IMR-90 (cell line): ENCODE measurements at regions not wholly inside any gene's neighbourhood (a gene's known extent, or its start where the extent isn't known, plus 50 kb on each side); places are given as distances from the start of the nearest gene placed in this dataset.

ENCODE experiments used
- BHLHE40 ChIP-seq: fragments of 150-350 bp; IDR thresholded peaks from 2 replicates; pipeline ENCODE4 v1.6.1; 2016; ENCODE audit warnings: mild to moderate bottlenecking, low read depth, low read length
- CEBPB ChIP-seq: IDR thresholded peaks from 2 replicates; pipeline ENCODE4 v1.6.1; 2012; ENCODE audit warnings: low read depth, low read length, improper control_type of control experiment
- CHD1 ChIP-seq: IDR thresholded peaks from 2 replicates; pipeline ENCODE4 v1.6.1; 2012; ENCODE audit warnings: low read depth, low read length, improper control_type of control experiment
- FOS ChIP-seq: fragments of 150-350 bp; IDR thresholded peaks from 2 replicates; pipeline ENCODE4 v1.6.1; 2016; ENCODE audit warnings: low read depth, low read length
- MAFK ChIP-seq: IDR thresholded peaks from 2 replicates; pipeline ENCODE4 v1.6.1; 2012; ENCODE audit warnings: low read depth, low read length, improper control_type of control experiment
- MAZ ChIP-seq: IDR thresholded peaks from 2 replicates; pipeline ENCODE4 v1.6.1; 2012; ENCODE audit warnings: low read depth, mild to moderate bottlenecking, low read length, improper control_type of control experiment, moderate library complexity, borderline replicate concordance
- MXI1 ChIP-seq: IDR thresholded peaks from 2 replicates; pipeline ENCODE4 v1.6.1; 2012; ENCODE audit warnings: low read depth, mild to moderate bottlenecking, low read length, moderate library complexity, borderline replicate concordance
- POLR2A ChIP-seq: IDR thresholded peaks from 2 replicates; pipeline ENCODE4 v1.6.1; 2012; ENCODE audit warnings: mild to moderate bottlenecking, low read depth, low read length
- RAD21 ChIP-seq: IDR thresholded peaks from 2 replicates; pipeline ENCODE4 v1.6.1; 2012; ENCODE audit warnings: low read length, improper control_type of control experiment
- RFX5 ChIP-seq: IDR thresholded peaks from 2 replicates; pipeline ENCODE4 v1.8.0; 2012; ENCODE audit warnings: low read depth, mild to moderate bottlenecking, low read length, moderate library complexity
- SMC3 ChIP-seq: fragments of 150-350 bp; IDR thresholded peaks from 2 replicates; pipeline ENCODE4 v1.6.1; 2016; ENCODE audit warnings: low read depth, mild to moderate bottlenecking, antibody characterized with exemption, low read length, moderate library complexity
- USF2 ChIP-seq: fragments of 150-350 bp; IDR thresholded peaks from 2 replicates; pipeline ENCODE4 v1.6.1; 2017; ENCODE audit warnings: mild to moderate bottlenecking, antibody characterized with exemption, low read length, low read depth
- TF ChIP-seq, protein P1 (sequence below): conservative IDR thresholded peaks from 2 replicates; pipeline ENCODE4 v1.5.1; 2012; ENCODE audit warnings: mild to moderate bottlenecking, low read depth, low read length, improper control_type of control experiment
- TF ChIP-seq, protein P2 (sequence below): fragments of 150-350 bp; IDR thresholded peaks from 2 replicates; pipeline ENCODE4 v1.6.1; 2016; ENCODE audit warnings: low read depth, mild to moderate bottlenecking, low read length, moderate library complexity, borderline replicate concordance

DNA sequence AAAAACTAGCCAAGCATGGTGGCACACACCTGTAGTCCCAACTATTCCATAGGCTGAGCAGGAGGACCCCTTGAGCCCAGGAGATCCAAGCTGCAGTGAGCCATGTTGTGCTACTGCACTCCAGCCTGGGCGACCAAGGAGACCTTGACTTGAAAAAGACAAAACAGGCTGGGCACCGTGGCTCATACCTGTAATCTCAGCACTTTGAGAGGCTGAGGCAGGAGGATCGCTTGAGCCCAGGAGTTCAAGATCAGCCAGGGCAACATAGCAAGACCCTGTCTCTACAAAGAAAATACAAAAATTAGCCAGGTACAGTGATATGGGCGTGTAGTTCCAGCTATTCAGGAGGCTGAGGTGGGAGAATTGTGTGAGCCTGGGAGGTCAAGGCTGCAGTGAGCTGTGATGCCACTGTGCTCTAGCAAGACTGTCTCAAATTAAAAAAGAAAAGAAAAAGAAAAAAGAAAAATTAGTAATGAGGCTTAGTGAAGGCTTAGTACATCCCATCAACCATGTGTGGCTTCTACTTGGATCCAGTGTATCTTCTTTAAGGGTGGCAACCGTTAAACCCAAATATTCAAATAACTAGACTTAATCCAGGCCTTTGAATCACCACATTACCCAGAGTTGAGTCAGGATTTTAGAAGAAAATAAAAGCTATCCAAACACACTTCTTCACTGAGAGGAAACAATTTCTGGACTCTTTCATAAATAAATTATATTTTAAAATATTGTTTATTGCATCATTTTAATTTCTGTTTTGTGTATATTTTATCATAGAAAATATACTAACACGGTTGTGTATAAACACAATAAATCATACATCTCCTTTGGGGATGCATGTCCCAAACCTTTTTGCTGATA lies 74.3 kb upstream of the RAB4A start:
- TF ChIP-seq POLR2A: no peak
- TF ChIP-seq, protein P1, sequence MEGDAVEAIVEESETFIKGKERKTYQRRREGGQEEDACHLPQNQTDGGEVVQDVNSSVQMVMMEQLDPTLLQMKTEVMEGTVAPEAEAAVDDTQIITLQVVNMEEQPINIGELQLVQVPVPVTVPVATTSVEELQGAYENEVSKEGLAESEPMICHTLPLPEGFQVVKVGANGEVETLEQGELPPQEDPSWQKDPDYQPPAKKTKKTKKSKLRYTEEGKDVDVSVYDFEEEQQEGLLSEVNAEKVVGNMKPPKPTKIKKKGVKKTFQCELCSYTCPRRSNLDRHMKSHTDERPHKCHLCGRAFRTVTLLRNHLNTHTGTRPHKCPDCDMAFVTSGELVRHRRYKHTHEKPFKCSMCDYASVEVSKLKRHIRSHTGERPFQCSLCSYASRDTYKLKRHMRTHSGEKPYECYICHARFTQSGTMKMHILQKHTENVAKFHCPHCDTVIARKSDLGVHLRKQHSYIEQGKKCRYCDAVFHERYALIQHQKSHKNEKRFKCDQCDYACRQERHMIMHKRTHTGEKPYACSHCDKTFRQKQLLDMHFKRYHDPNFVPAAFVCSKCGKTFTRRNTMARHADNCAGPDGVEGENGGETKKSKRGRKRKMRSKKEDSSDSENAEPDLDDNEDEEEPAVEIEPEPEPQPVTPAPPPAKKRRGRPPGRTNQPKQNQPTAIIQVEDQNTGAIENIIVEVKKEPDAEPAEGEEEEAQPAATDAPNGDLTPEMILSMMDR: no peak
- no peak for TF ChIP-seq RFX5
- TF ChIP-seq MXI1: no peak
- no peak for TF ChIP-seq FOS
- TF ChIP-seq MAFK: no peak
- no peak for TF ChIP-seq MAZ
- no peak for TF ChIP-seq CHD1
- no peak for TF ChIP-seq SMC3
- TF ChIP-seq BHLHE40: no peak
- TF ChIP-seq USF2: no peak
- no peak for TF ChIP-seq CEBPB
- TF ChIP-seq RAD21: no peak
- TF ChIP-seq, protein P2, sequence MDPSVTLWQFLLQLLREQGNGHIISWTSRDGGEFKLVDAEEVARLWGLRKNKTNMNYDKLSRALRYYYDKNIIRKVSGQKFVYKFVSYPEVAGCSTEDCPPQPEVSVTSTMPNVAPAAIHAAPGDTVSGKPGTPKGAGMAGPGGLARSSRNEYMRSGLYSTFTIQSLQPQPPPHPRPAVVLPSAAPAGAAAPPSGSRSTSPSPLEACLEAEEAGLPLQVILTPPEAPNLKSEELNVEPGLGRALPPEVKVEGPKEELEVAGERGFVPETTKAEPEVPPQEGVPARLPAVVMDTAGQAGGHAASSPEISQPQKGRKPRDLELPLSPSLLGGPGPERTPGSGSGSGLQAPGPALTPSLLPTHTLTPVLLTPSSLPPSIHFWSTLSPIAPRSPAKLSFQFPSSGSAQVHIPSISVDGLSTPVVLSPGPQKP: no peak
